ENCODE measurements at regions not wholly inside any gene's neighbourhood (a gene's known extent, or its start where the extent isn't known, plus 50 kb on each side); places are given as distances from the start of the nearest gene placed in this dataset.
A peak's percentile ranks its signal among the peaks of the same experiment; 100 is the strongest.

GRCh38 chr2:34949316-34949715 is 1350.2 kb upstream of the FAM98A start:
- peaks cover 0 to 4% (median 0%) of the 10 kb centered on the region in 3 donors for H3K9me3 ChIP-seq (ENCODE audit: control insufficient read depth in 2 of 3, insufficient read depth in 1 of 3, low read length in 3 of 3)
- H3K4me3 ChIP-seq (ENCODE audit: low read length in 3 of 3), result no peak overlapping the region
- TF ChIP-seq CTCF (IDR thresholded peaks at IDR 0.05; ENCODE audit: borderline replicate concordance, extremely low read depth, insufficient read depth), result no peak
- H3K27ac ChIP-seq (ENCODE audit: low read depth in 2 of 2, low read length in 2 of 2), result no peak overlapping the region
- H3K36me3 ChIP-seq (ENCODE audit: control insufficient read depth in 2 of 3, insufficient read depth in 3 of 3, low read length in 3 of 3), result no peaks in the 10 kb centered on the region
- H3K27me3 ChIP-seq (ENCODE audit: control insufficient read depth, insufficient read depth, low read length), result no peaks in the 10 kb centered on the region
- H3K4me1 ChIP-seq (ENCODE audit: control insufficient read depth in 2 of 3, insufficient read depth in 2 of 3, low read depth in 1 of 3, low read length in 3 of 3), result no peaks in the 10 kb centered on the region
- FAIRE-seq, result no peak
- intact Hi-C loops (cut with DNase I), result no loop called here
- no peak for DNase-seq
- no peak overlapping the region for H3K9ac ChIP-seq (ENCODE audit: low read length in 3 of 3)

- peak in 1 of 5 donors; percentile 39 for DNase-seq
- no peaks in the 10 kb centered on the region for H3K27me3 ChIP-seq (ENCODE audit: control insufficient read depth, insufficient read depth, low read length)
Measured at GRCh38 chr2:34936089-34936488, 1337.0 kb upstream of the FAM98A start.

GRCh38 chr2:34912084-34912483 is 1313.0 kb upstream of the FAM98A start:
- TF ChIP-seq CTCF (IDR thresholded peaks at IDR 0.05; ENCODE audit: borderline replicate concordance, extremely low read depth, insufficient read depth), result no peak
- Histone ChIP-seq H3K36me3 (ENCODE audit: control insufficient read depth in 2 of 3, insufficient read depth in 3 of 3, low read length in 3 of 3) (no peaks in the 10 kb centered on the region), H3K9me3 (ENCODE audit: control insufficient read depth in 2 of 3, insufficient read depth in 1 of 3, low read length in 3 of 3) (no peaks in the 10 kb centered on the region), H3K4me1 (ENCODE audit: control insufficient read depth in 2 of 3, insufficient read depth in 2 of 3, low read depth in 1 of 3, low read length in 3 of 3) (no peaks in the 10 kb centered on the region), H3K27ac (ENCODE audit: low read depth in 2 of 2, low read length in 2 of 2) (no peak overlapping the region), H3K4me3 (ENCODE audit: low read length in 3 of 3) (no peak overlapping the region), H3K9ac (ENCODE audit: low read length in 3 of 3) (no peak overlapping the region), H3K27me3 (ENCODE audit: control insufficient read depth, insufficient read depth, low read length) (no peaks in the 10 kb centered on the region)
- DNase-seq, result no peak
- intact Hi-C loops (cut with DNase I), result no loop called here
- FAIRE-seq, result no peak

More at GRCh38 chr2:34936089-34936488, 1337.0 kb upstream of the FAM98A start:
- Histone ChIP-seq H3K36me3 (ENCODE audit: control insufficient read depth in 2 of 3, insufficient read depth in 3 of 3, low read length in 3 of 3) (no peaks in the 10 kb centered on the region), H3K9ac (ENCODE audit: low read length in 3 of 3) (no peak overlapping the region), H3K4me1 (ENCODE audit: control insufficient read depth in 2 of 3, insufficient read depth in 2 of 3, low read depth in 1 of 3, low read length in 3 of 3) (no peaks in the 10 kb centered on the region), H3K27ac (ENCODE audit: low read depth in 2 of 2, low read length in 2 of 2) (no peak overlapping the region), H3K4me3 (ENCODE audit: low read length in 3 of 3) (no peak overlapping the region), H3K9me3 (ENCODE audit: control insufficient read depth in 2 of 3, insufficient read depth in 1 of 3, low read length in 3 of 3) (no peaks in the 10 kb centered on the region)
- intact Hi-C loops (cut with DNase I), result no loop called here
- no peak for TF ChIP-seq CTCF (IDR thresholded peaks at IDR 0.05; ENCODE audit: borderline replicate concordance, extremely low read depth, insufficient read depth)
- FAIRE-seq, result no peak

All from kidney (tissue), 13 donors.